Neural cell (in vitro differentiated cells): ENCODE measurements at regions not wholly inside any gene's neighbourhood (a gene's known extent, or its start where the extent isn't known, plus 50 kb on each side); places are given as distances from the start of the nearest gene placed in this dataset.

Experiments
- H2AFZ ChIP-seq: fragments of 200-600, 300-800 bp; sonication (generic), shearing (Covaris generic); 2 replicates; pipeline ENCODE4 v1.6.0; 2014; ENCODE audit warnings: low read depth, mild to moderate bottlenecking, antibody characterized with exemption, low read length, moderate library complexity
- H3F3A ChIP-seq: fragments of 200-600 bp; shearing (Covaris generic); 2 replicates; pipeline ENCODE4 v1.6.1; 2016; ENCODE audit warnings: mild to moderate bottlenecking, moderate library complexity, mixed read lengths, antibody characterized with exemption, low read length; ENCODE audit not compliant: insufficient read depth, poor library complexity, severe bottlenecking
- H3K27ac ChIP-seq: fragments of 200-600, 300-800 bp; sonication (generic), shearing (Covaris generic); 2 replicates; pipeline ENCODE4 v1.5.1; 2014; ENCODE audit warnings: mild to moderate bottlenecking, low read length, moderate library complexity
- H3K27me3 ChIP-seq: fragments of 300-800, 200-600 bp; sonication (generic), shearing (Covaris generic); 2 replicates; pipeline ENCODE4 v1.6.0; 2014; ENCODE audit warnings: mild to moderate bottlenecking, low read depth, low read length, moderate library complexity; ENCODE audit not compliant: insufficient read depth
- H3K36me3 ChIP-seq: fragments of 300-800, 200-600 bp; sonication (generic), shearing (Covaris generic); 2 replicates; pipeline ENCODE4 v1.5.1; 2014; ENCODE audit warnings: mild to moderate bottlenecking, antibody characterized with exemption, low read length, moderate library complexity; ENCODE audit not compliant: insufficient read depth
- H3K4me2 ChIP-seq: fragments of 300-800, 200-600 bp; sonication (generic), shearing (Covaris generic); 2 replicates; pipeline ENCODE4 v1.6.0; 2014; ENCODE audit warnings: mild to moderate bottlenecking, low read length
- H3K4me3 ChIP-seq: fragments of 300-800, 200-600 bp; sonication (generic), shearing (Covaris generic); 2 replicates; pipeline ENCODE4 v1.5.1; 2014; ENCODE audit warnings: mild to moderate bottlenecking, low read length, moderate library complexity
- H3K79me2 ChIP-seq: fragments of 200-600 bp; shearing (Covaris generic); replicated peaks from 2 replicates; pipeline ENCODE4 v1.6.0; 2014; ENCODE audit warnings: mild to moderate bottlenecking, low read length, moderate library complexity; ENCODE audit not compliant: insufficient read depth
- H3K9ac ChIP-seq: fragments of 300-800, 200-600 bp; sonication (generic), shearing (Covaris generic); 2 replicates; pipeline ENCODE4 v1.6.1; 2016; ENCODE audit warnings: mild to moderate bottlenecking, low read length, mixed read lengths
- H3K9me2 ChIP-seq: fragments of 200-600 bp; shearing (Covaris generic); 2 replicates; pipeline ENCODE4 v1.6.1; 2016; ENCODE audit warnings: mild to moderate bottlenecking, low read length, mixed read lengths; ENCODE audit not compliant: insufficient read depth
- H3K9me3 ChIP-seq: fragments of 200-600, 300-800 bp; sonication (generic), shearing (Covaris generic); 2 replicates; pipeline ENCODE4 v1.6.1; 2016; ENCODE audit warnings: mild to moderate bottlenecking, mixed run types, low read length, moderate library complexity, mixed read lengths
- H4K20me1 ChIP-seq: fragments of 200-600 bp; shearing (Covaris generic); 2 replicates; pipeline ENCODE4 v1.6.1; 2016; ENCODE audit warnings: mild to moderate bottlenecking, mixed run types; ENCODE audit not compliant: insufficient read depth
- EP300 ChIP-seq: fragments of 450-650 bp; conservative IDR thresholded peaks from 2 replicates; pipeline ENCODE4 v1.6.1; 2014; ENCODE audit warnings: antibody characterized with exemption, mild to moderate bottlenecking, moderate library complexity; ENCODE audit not compliant: poor library complexity, severe bottlenecking
- EZH2 ChIP-seq: fragments of 200-600, 300-800 bp; shearing (Covaris generic), sonication (generic); IDR thresholded peaks from 2 replicates; pipeline ENCODE4 v1.6.1; 2014; ENCODE audit warnings: antibody characterized with exemption, low read length, borderline replicate concordance, mild to moderate bottlenecking; ENCODE audit not compliant: insufficient read depth, poor library complexity, severe bottlenecking
- MXI1 ChIP-seq: fragments of 450-650 bp; conservative IDR thresholded peaks from 2 replicates; pipeline ENCODE4 v1.6.1; 2014; ENCODE audit warnings: antibody characterized with exemption, mild to moderate bottlenecking; ENCODE audit not compliant: poor library complexity, severe bottlenecking
- POLR2AphosphoS5 ChIP-seq: IDR thresholded peaks from 2 replicates; pipeline ENCODE4 v1.6.1; 2012
- RAD21 ChIP-seq: fragments of 450-650 bp; conservative IDR thresholded peaks from 2 replicates; pipeline ENCODE4 v1.6.1; 2014; ENCODE audit warnings: antibody characterized with exemption, mild to moderate bottlenecking, moderate library complexity
- SMC3 ChIP-seq: fragments of 450-650 bp; conservative IDR thresholded peaks from 2 replicates; pipeline ENCODE4 v1.6.1; 2014; ENCODE audit warnings: antibody characterized with exemption, mild to moderate bottlenecking, moderate library complexity; ENCODE audit not compliant: poor library complexity
- TAF1 ChIP-seq: IDR thresholded peaks from 2 replicates; pipeline ENCODE4 v1.6.1; 2012; ENCODE audit warnings: low read depth
- TF ChIP-seq, protein P1 (sequence below): IDR thresholded peaks from 2 replicates; pipeline ENCODE4 v1.6.1; 2012; ENCODE audit warnings: borderline replicate concordance
- TF ChIP-seq, protein P2 (sequence below): fragments of 450-650 bp; IDR thresholded peaks from 2 replicates; pipeline ENCODE4 v1.5.1; 2014; ENCODE audit warnings: antibody characterized with exemption, mild to moderate bottlenecking, moderate library complexity; ENCODE audit not compliant: poor library complexity, severe bottlenecking

DNA sequence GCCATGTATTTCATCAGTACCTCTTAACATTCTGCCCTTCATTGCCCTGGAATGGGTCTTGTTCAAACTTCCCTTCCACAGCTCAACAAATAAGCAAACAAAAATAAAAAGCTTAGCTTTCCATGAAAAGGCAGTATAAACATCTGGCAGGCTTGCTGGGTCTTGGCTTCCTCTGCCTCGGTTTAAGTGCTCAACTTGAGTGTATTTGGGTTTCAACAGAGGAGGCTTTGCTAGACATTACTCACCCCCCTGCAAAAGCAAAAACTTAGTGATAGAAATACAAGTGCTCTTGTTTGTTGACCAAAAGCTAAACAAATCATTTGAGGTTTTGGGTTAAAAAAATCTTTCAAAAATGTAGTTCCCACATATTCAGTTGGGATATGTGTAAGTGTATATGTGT, 518.5 kb downstream of the PLPP3 start:
- no peaks in the 10 kb centered on the region for H3K79me2 ChIP-seq
- no peaks in the 10 kb centered on the region for H3K9me2 ChIP-seq
- H3K9ac ChIP-seq: no peak overlapping the region
- no peak overlapping the region for H3K4me3 ChIP-seq
- H3K9me3 ChIP-seq: no peaks in the 10 kb centered on the region
- H3F3A ChIP-seq: no peaks in the 10 kb centered on the region
- no peak overlapping the region for H3K27ac ChIP-seq
- TF ChIP-seq MXI1 (no peak), SMC3 (no peak), RAD21 (no peak), EZH2 (no peak), EP300 (no peak), POLR2AphosphoS5 (no peak), TAF1 (no peak)
- TF ChIP-seq, protein P1, sequence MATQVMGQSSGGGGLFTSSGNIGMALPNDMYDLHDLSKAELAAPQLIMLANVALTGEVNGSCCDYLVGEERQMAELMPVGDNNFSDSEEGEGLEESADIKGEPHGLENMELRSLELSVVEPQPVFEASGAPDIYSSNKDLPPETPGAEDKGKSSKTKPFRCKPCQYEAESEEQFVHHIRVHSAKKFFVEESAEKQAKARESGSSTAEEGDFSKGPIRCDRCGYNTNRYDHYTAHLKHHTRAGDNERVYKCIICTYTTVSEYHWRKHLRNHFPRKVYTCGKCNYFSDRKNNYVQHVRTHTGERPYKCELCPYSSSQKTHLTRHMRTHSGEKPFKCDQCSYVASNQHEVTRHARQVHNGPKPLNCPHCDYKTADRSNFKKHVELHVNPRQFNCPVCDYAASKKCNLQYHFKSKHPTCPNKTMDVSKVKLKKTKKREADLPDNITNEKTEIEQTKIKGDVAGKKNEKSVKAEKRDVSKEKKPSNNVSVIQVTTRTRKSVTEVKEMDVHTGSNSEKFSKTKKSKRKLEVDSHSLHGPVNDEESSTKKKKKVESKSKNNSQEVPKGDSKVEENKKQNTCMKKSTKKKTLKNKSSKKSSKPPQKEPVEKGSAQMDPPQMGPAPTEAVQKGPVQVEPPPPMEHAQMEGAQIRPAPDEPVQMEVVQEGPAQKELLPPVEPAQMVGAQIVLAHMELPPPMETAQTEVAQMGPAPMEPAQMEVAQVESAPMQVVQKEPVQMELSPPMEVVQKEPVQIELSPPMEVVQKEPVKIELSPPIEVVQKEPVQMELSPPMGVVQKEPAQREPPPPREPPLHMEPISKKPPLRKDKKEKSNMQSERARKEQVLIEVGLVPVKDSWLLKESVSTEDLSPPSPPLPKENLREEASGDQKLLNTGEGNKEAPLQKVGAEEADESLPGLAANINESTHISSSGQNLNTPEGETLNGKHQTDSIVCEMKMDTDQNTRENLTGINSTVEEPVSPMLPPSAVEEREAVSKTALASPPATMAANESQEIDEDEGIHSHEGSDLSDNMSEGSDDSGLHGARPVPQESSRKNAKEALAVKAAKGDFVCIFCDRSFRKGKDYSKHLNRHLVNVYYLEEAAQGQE: no peak
- TF ChIP-seq, protein P2, sequence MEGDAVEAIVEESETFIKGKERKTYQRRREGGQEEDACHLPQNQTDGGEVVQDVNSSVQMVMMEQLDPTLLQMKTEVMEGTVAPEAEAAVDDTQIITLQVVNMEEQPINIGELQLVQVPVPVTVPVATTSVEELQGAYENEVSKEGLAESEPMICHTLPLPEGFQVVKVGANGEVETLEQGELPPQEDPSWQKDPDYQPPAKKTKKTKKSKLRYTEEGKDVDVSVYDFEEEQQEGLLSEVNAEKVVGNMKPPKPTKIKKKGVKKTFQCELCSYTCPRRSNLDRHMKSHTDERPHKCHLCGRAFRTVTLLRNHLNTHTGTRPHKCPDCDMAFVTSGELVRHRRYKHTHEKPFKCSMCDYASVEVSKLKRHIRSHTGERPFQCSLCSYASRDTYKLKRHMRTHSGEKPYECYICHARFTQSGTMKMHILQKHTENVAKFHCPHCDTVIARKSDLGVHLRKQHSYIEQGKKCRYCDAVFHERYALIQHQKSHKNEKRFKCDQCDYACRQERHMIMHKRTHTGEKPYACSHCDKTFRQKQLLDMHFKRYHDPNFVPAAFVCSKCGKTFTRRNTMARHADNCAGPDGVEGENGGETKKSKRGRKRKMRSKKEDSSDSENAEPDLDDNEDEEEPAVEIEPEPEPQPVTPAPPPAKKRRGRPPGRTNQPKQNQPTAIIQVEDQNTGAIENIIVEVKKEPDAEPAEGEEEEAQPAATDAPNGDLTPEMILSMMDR: no peak
- no peaks in the 10 kb centered on the region for H4K20me1 ChIP-seq
- H2AFZ ChIP-seq: no peak overlapping the region
- H3K36me3 ChIP-seq: no peaks in the 10 kb centered on the region
- no peaks in the 10 kb centered on the region for H3K27me3 ChIP-seq
- no peak overlapping the region for H3K4me2 ChIP-seq

GRCh38 chr1:56057466-56058405, 521.6 kb downstream of the PLPP3 start:
- Histone ChIP-seq H3K9me2 (no peaks in the 10 kb centered on the region), H3K9me3 (no peaks in the 10 kb centered on the region)

More at GRCh38 chr1:56057466-56058405, 521.6 kb downstream of the PLPP3 start:
- Histone ChIP-seq H3K27me3 (no peaks in the 10 kb centered on the region), H3K27ac (no peak overlapping the region), H4K20me1 (no peaks in the 10 kb centered on the region), H3K36me3 (no peaks in the 10 kb centered on the region), H3F3A (no peaks in the 10 kb centered on the region), H3K4me2 (no peak overlapping the region), H2AFZ (no peak overlapping the region), H3K9ac (no peak overlapping the region), H3K79me2 (no peaks in the 10 kb centered on the region), H3K4me3 (no peak overlapping the region)
- TF ChIP-seq POLR2AphosphoS5: no peak
- no peak for TF ChIP-seq RAD21
- TF ChIP-seq TAF1: no peak
- TF ChIP-seq, protein P2: no peak
- TF ChIP-seq MXI1: no peak
- TF ChIP-seq EZH2: no peak
- TF ChIP-seq EP300: no peak
- TF ChIP-seq, protein P1: no peak
- no peak for TF ChIP-seq SMC3
